ENCODE measurements at regions not wholly inside any gene's neighbourhood (a gene's known extent, or its start where the extent isn't known, plus 50 kb on each side); places are given as distances from the start of the nearest gene placed in this dataset.

DNA sequence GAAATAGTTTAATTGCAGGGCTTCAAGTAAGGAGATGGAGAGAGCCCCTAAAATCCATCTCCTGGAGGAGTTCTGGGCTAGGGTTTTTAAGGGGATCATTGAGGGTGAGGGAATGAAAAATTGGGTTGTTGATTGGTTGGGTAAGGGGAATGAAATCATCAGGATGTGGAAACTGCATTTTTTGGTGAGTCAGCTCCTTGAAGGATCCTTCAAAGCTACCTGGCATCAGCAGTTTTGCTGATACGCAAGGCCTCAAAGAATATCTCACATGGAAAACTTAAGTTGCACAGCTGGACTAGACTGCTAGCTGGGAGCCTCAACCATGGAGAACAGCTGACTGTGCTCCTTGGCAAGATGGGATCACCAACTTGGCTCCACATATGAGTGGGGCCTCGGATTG, 136.7 kb downstream of the FGF10 start:
- TF ChIP-seq, protein P1, sequence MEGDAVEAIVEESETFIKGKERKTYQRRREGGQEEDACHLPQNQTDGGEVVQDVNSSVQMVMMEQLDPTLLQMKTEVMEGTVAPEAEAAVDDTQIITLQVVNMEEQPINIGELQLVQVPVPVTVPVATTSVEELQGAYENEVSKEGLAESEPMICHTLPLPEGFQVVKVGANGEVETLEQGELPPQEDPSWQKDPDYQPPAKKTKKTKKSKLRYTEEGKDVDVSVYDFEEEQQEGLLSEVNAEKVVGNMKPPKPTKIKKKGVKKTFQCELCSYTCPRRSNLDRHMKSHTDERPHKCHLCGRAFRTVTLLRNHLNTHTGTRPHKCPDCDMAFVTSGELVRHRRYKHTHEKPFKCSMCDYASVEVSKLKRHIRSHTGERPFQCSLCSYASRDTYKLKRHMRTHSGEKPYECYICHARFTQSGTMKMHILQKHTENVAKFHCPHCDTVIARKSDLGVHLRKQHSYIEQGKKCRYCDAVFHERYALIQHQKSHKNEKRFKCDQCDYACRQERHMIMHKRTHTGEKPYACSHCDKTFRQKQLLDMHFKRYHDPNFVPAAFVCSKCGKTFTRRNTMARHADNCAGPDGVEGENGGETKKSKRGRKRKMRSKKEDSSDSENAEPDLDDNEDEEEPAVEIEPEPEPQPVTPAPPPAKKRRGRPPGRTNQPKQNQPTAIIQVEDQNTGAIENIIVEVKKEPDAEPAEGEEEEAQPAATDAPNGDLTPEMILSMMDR (IDR thresholded peaks at IDR 0.05), result no peak
- TF ChIP-seq POLR2A (IDR thresholded peaks at IDR 0.05), result no peak

All from uterus (tissue), 2 donors.